ENCODE measurements at regions not wholly inside any gene's neighbourhood (a gene's known extent, or its start where the extent isn't known, plus 50 kb on each side); places are given as distances from the start of the nearest gene placed in this dataset.

- H3K9me3 ChIP-seq (ENCODE audit: control insufficient read depth, low read depth, low read length), result no peaks in the 10 kb centered on the region
- H2AK5ac ChIP-seq (ENCODE audit: insufficient read length, low read length), result no peak overlapping the region
- no peak overlapping the region for H2BK5ac ChIP-seq (ENCODE audit: insufficient read length, low read length)
- no peak overlapping the region for H3K4me2 ChIP-seq (ENCODE audit: insufficient read depth, insufficient read length, low read length)
- no peaks in the 10 kb centered on the region; a peak in 2 of 7 replicates for H3K36me3 Mint-ChIP-seq (ENCODE audit: insufficient read depth in 1 of 3, low read depth in 3 of 3)
- no peak overlapping the region for H3T11ph ChIP-seq (ENCODE audit: low read length)
- no peak overlapping the region for H3K4ac ChIP-seq (ENCODE audit: low read depth, low read length)
- H3K23me2 ChIP-seq (ENCODE audit: insufficient read length, low read depth, low read length, poor library complexity, severe bottlenecking), result no peaks in the 10 kb centered on the region
- no peak overlapping the region for H4K5ac ChIP-seq (ENCODE audit: insufficient read length, low read depth, low read length)
- H3K4me3 Mint-ChIP-seq, result no peak overlapping the region
- no peaks in the 10 kb centered on the region for H3K79me1 ChIP-seq (ENCODE audit: insufficient read depth, low read depth, low read length, poor library complexity, severe bottlenecking)
- DNase-seq, result no peak
- H4K8ac ChIP-seq (replicated peaks; ENCODE audit: insufficient read length, low read depth, low read length), result no peak overlapping the region
- no peak for TF ChIP-seq CTCF (conservative IDR thresholded peaks at IDR 0.05)
- no peak overlapping the region for H2BK20ac ChIP-seq (ENCODE audit: low read depth, low read length, poor library complexity, severe bottlenecking)
- H3K27me3 ChIP-seq (ENCODE audit: insufficient read depth, low read length), result no peaks in the 10 kb centered on the region
- H2AFZ ChIP-seq (ENCODE audit: low read length), result no peak overlapping the region
- no peak overlapping the region for H2BK15ac ChIP-seq (ENCODE audit: low read depth, low read length)
- H3K4me1 Mint-ChIP-seq, result no peaks in the 10 kb centered on the region
- no peak overlapping the region for H2BK12ac ChIP-seq (ENCODE audit: insufficient read length, low read depth, low read length)
- no peak overlapping the region for H3K9ac ChIP-seq (ENCODE audit: extremely low read depth, insufficient read length, low read length)
- H3K27me3 Mint-ChIP-seq (ENCODE audit: low read depth), result no peaks in the 10 kb centered on the region
- H3K9me3 Mint-ChIP-seq, result peaks cover 3 to 4% of the 10 kb centered on the region in 2 experiments; a peak in 3 of 5 replicates
- H3K23ac ChIP-seq (ENCODE audit: insufficient read length, low read depth, low read length), result no peak overlapping the region
- H3K56ac ChIP-seq (ENCODE audit: insufficient read length, low read depth, low read length), result no peak overlapping the region
- H4K20me1 ChIP-seq (ENCODE audit: control insufficient read depth, insufficient read depth, insufficient read length), result no peaks in the 10 kb centered on the region
- no peaks in the 10 kb centered on the region for H3K79me2 ChIP-seq (ENCODE audit: insufficient read depth, low read length)
- no peak overlapping the region for H3K18ac ChIP-seq (ENCODE audit: insufficient read length, low read depth, low read length)
- H4K91ac ChIP-seq (ENCODE audit: insufficient read length, low read depth, low read length), result no peak overlapping the region
- no peak overlapping the region for H3K27ac ChIP-seq (ENCODE audit: insufficient read length, low read depth, low read length)
- WGBS (ENCODE audit: extremely low coverage, insufficient read length, low lambda C conversion rate), result no CpG with 5 or more reads among the region's 4 CpGs
- no peaks in the 10 kb centered on the region for H3K4me1 ChIP-seq (ENCODE audit: insufficient read depth, low read length)
- H2BK120ac ChIP-seq (ENCODE audit: low read depth, low read length, poor library complexity, severe bottlenecking), result no peak overlapping the region
- H3K14ac ChIP-seq (ENCODE audit: insufficient read depth, low read length), result no peak overlapping the region
- H3K27ac Mint-ChIP-seq, result peak overlapping the region in 1 of 3 experiments; percentile 9; a peak in 1 of 7 replicates
Measured at GRCh38 chr7:16993543-16993942, 111.8 kb upstream of the AGR3 start.
